GM19238 (cell line): ENCODE measurements at regions not wholly inside any gene's neighbourhood (a gene's known extent, or its start where the extent isn't known, plus 50 kb on each side); places are given as distances from the start of the nearest gene placed in this dataset.
"Not testable (repeated sequence)": the region's sequence is repeated elsewhere in the genome, so short reads cannot be mapped to it uniquely, and the experiment has no call there.

Source experiments
- DNase-seq: peaks from one replicate; pipeline ENCODE4 v3.0.0; 2011; ENCODE audit warnings: low spot score; ENCODE audit not compliant: insufficient read length

DNA sequence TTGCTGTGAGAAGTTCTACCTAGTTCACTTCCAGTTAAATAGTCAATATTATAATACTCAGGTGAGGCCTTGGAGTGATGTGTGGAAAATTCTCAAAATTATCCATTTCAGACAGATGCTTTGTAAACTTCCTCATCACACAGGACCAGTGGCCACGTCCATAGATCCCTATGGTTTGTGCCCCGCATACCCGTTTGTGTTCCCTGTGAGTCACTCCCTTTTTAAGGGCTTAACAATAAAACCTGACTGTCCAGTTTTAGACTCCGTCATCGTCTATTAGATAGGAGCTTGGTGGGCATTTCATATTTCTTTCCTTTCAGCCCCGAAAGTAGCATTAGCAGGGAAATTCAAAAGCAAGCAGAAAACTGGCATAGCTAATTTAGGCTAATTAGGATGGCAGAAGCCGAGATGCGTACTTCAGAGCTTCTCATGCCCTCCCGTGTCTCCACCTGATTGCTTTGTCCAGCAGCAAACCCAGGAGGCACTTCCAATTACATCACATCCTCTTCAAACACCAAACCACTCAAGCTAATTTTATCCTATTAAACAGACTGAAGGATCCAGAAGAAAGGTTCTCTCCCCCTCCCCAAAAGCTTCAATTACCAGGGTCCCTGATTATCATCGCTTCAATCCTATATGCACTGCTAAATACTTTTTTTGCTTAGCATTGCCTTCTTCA lies 186.6 kb upstream of the OTX2 start:
- no peak for DNase-seq

DNA sequence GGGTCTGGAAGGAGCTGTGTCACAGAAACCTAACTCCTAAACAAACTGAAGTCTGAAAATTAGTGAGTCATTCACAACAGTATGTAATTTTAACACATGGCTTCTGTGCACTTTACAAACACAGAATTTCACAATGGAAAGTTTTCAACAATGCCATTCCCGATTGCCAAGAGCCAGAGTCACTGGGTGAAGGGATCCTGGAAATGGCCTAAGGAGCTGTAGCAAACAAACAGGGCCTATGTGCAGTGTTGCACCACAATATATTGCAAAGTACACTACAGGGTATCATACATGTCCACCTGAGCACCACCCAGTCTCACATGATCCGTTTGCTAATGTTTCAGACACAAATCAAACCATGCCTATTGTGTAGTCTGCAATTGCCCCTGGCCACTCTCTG lies 184.7 kb upstream of the OTX2 start:
- DNase-seq = no peak

DNA sequence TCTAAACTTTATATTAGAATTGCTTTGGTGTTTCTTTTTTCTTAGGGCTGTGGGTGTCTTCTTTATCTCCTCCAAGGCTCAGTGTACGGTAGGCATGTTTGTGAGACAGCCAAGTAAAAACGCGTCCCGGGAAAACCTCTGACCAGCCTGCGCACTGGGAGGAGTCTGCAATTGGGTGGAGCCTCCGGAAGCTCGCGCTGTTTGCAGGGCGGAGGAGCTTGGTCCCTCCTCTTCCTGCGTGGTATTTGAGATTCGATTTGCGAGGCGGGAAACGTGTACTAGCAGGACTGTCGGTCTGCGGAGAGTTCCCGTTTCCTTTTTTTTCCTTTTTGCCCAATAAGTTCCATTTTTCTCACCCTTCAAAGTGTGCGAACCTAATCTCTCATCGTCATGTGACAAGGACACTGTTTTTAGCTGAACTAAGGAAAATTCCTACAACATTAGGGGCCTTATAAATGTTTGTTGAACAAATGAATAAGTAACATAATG lies 182.1 kb upstream of the OTX2 start:
- DNase-seq = no peak

DNA sequence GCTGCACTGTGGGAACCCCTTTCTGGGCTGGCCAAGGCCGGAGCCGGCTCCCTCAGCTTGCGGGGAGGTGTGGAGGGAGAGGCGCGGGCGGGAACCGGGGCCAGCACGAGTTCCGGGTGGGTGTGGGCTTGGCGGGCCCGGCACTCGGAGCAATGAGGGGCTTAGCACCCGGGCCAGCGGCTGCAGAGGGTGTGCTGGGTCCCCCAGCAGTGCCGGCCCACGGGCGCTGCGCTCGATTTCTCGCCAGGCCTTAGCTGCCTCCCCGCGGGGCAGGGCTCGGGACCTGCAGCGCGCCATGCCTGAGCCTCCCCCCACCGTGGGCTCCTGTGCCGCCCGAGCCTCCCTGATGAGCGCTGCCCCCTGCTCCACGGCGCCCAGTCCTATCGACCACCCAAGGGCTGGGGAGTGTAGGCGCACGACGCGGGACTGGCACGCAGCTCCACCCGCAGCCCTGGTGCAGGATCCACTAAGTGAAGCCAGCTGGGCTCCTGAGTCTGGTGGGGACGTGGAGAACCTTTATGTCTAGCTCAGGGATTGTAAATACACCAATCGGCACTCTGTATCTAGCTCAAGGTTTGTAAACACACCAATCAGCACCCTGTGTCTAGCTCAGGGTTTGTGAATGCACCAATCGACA lies 180.8 kb upstream of the OTX2 start:
- not testable (repeated sequence) for DNase-seq

DNA sequence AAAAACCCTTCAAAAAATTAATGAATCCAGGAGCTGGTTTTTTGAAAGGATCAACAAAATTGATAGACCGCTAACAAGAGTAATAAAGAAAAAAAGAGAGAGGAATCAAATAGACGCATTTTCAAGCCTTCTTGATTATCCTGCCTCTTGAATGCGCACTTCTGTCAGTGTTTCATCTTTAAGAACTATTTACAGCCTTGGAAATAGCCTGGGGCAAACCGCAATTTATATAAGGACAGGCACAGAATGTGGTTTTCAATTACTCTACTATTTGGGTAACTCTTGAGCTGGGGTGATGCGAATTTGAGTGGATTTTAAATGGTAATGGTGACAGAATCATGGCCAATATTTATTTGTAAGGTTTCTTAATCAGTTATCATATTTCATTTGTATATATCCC lies 179.1 kb upstream of the OTX2 start:
- no peak for DNase-seq

DNA sequence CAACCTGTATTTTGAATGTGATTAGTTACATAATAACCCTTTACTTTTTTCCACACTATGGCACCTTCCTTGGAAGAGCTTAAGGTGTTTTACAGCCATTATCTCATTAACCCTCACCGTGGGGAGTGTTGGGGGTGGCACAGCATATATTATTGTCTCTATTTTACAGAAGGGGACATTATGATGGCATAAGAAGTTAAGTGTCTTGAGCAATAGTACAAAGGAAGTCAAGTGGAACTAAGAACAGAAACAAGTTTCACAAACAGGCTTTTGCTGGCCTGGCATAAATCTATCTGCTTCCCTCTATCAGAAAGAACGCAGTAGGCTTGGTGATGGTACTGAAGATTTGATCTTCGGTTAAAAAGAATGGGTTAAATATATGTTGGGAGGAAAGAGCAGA lies 169.7 kb upstream of the OTX2 start:
- no peak for DNase-seq

DNA sequence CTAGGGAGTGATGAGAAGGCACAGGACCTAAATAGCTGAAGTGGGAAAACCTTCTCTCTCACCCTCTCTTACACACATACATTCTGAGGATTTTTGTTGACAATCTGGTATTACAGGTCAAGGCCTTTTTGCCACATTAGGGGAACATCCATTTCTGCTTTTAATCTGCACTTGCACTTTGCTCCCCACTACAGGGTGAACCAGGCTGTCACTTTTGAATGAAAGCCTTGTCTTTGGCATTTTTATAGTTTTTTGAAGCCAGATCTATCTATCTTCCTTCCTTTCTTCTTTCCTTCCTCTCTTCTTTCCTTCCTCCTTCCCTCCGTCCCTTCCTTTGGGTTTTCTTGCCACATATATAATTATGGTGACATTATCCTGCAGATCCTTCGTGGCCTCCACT lies 165.9 kb upstream of the OTX2 start:
- no peak for DNase-seq

DNA sequence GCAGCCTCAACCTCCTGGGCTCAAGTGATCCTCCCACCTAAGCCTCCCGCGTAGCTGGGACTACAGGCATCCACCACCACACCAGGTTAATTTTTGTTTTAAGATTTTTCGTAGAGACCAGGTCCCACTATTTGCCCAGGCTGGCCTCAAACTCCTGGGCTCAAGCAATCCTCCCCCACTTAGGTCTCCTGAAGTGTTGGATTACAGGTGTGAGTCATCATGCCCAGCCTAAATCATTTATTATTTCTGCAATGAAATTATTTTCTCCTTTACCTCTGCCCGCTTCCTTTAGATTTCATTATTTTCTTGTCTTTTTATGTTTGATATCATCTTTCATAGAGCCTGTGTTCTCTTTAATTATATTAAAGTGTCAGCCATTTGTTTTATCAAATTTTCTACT lies 165.2 kb upstream of the OTX2 start:
- DNase-seq = no peak

DNA sequence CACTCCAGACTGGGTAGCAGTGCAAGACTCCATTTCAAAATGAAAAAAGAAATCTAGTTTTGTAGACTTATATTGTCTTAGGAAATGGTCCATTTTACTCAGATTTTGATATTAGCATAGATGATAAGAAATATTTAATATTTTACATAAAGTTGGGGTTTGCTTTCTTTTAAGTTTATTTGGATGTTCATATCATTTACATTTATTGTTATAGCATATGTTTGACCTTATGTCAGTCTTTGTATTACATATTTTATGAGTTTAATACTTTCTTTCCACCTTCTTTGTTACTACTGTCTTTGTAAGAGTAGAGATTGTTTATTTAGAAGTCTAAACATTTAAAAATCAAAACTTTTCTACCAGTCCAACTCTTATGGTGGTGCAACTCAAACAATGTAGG lies 162.7 kb upstream of the OTX2 start:
- no peak for DNase-seq

DNA sequence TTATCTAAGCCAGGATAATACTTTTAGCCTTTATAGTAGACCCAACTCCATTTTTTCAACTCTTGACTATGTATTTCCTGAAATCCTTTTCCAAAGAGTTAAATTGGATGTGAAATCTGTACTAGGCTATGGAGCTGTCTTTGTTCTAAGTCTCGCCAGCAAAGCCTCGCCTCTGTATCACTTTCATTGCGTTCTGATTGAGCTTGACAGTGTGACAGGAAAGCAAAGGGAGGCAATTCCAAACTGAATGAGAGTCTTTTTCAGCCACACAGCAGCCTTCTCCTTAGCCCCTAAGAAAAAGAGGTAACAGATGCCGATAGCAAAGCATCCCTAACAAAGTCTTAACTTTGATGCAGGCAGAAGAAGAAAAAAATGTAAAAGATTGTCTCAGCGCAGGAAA lies 154.6 kb upstream of the OTX2 start:
- no peak for DNase-seq

DNA sequence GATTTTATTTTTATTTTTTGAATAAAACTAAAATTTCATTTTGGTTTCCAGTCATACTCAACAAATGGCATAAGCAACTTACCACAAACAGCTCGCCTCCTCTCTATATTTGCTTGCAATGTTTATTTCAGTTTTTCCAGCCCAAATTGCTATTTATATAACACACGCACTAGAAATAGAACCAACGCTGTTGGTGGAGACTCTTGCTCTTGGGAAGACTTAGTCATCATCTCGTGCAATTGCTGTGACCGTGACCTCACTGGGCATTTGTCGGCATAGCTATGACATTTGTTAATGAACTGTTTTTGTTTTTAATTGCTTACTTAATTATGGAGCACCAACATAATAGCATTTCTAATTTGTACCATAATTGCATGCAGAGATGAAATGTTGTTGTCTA lies 153.1 kb upstream of the OTX2 start:
- no peak for DNase-seq

DNA sequence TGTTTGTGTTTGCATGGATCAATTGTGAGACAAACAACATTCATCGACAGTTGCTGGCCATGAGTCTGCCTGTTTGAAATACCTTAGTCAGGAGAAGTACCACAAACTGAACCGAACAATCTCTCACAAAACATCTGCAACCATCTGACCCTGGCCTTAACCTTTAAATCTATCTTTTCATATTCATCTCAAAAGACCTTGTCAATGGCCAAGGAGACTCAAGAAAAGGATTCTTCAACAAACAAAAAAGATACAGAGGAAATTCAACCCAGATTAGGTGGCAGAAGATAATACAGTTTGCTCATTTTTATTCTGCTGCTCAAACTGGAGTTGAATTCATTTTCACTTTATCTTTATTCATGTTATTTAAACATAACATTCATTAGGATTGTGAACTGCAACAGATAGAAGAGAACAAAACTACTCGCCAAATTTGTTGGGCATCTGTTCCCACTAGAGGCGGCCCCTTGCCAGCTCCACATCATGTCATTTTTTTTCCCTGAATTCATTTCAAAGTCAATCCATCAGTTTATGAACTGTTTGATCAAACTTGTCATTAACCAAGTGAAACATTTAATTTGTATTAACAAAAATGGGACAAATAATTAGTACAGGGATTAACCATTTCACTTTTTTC lies 152.3 kb upstream of the OTX2 start:
- no peak for DNase-seq

DNA sequence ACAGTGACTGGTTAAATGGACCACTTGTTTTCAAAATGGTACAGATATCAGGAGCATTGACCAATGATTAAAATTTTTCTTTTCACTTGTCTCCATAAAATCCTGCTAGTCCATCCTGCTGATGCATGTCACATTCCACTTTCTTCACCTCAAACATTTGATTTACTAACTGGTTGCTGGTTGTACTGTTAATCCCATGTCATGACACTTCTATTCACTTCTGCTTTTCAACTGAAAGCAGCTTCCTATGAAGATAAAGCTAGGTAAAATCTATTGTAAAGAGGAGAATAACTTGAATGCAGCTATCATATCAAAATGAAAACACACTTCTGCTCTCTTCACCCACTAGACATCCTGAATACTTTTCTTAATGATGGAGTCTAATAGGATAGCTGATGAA lies 149.6 kb upstream of the OTX2 start:
- no peak for DNase-seq

DNA sequence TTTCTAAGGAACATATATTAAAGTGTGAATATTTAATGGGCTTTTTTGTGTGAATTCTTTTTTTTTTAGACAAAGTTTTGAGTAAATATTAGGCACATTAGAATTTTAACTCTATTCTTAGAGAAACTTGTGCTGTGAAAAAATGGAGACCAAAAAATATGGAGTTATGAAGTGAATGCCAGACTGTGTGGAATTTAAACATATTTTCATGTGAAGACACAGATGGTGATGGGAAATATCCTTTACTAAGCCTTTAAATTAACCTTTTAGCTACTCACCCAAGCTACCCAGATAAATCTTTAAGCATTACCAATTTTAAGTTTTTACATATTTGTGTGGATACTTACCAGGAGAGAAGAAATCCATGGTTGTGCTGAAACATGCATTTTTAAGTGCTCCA lies 148.8 kb upstream of the OTX2 start:
- DNase-seq = no peak

DNA sequence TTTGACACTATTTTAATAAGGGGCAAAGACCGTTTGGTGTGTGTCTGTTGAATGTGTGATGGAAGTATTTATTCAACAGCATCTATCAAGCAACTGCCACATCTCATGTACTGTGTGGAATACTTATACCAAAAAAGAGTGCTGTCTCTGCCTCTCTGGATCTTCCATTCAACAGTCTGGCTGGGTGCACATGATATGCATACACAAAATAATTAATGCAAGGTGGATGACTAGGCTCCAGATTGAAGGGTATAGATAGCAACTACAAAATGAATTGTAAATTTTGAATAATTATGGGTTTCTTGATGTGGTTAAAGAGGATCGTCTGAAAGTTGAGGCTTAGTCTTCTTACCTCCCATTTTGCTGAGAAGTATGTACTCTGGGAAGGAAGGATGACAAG lies 145.9 kb upstream of the OTX2 start:
- no peak for DNase-seq

DNA sequence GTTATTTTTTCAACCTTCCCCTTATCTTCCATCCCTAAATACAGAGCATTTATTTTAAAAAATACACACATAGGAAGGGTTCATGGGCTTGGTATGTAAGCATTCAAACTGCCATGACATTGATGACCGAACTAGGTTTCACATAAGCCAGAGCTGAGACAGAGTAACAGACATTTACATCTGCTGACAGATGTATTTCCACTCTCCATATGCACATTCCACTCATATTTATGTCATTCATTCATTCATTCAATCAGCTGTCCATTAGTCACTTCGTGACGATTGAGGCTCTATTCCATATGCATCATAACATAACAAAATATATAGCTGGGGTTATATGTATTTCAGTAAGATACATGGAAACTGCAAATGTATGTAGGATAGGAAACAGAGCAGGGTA lies 145.5 kb upstream of the OTX2 start:
- DNase-seq = no peak

DNA sequence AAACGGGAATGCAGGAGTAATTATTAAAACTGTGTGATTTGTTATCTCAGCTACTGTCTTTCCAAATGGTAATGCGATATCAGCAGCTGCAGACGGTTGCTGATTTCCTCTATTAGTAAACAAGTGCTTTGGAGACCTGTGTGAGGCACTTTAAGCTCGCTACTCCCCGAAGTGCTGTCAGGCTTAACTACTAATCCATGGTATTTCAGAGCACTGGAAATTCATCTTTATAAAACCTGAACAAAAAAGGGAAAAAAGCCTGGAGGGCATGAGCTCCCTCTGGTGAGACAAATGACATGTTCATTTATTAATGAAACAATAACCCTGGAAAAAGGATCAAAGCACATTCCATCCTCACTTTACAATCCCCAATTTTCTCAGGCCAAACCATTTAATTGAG lies 143.6 kb upstream of the OTX2 start:
- DNase-seq = no peak

DNA sequence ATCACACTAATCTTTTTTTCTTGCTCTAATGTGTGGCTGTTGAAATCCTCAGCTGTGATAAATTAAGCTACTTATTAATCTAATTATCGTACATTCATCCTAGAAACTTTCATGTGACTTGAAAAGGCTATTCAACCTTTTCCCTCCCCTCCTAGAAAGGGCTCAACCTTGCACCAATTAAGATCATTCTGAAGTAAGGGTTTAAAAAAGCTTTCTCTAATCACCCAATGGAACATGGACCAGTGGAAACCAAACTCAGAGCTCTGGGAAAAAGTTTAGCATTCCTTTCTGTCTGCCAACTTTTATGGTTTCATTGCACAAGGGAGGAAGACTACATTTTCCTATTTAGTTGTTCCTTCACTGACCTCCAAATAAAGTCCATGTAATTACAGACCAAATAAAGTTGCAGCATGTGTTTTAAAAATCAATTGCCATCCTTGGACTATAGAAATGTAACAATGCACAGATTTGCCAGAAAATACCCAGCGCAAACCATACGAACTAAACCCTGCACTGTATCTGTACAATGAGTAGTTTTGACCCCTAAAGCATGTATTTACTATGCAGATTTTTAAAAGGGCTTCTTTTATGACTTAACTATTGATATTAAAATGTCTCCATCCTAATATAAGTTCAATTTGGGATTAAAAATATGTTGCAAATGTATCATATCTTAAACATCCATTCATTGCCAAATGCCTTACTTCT lies 142.6 kb upstream of the OTX2 start:
- no peak for DNase-seq

DNA sequence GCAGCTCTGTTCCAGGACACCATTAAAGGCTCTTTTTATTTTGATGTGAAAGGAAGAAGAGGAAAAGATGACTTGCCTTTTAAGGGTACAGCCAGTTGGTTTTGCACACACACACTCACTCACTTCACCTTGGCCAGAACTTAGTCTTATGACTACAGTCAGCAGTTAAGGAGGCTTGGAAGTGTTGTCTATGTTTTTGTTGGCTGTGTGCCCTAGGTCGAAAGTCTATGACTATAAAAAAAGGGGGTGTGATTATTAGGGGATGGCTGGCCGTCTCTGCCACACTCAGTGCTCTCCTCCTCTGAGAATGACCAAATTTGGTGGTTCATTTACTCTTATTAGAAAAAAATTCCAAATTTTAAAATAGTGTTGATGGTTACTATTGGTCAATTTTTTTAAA lies 139.5 kb upstream of the OTX2 start:
- no peak for DNase-seq

DNA sequence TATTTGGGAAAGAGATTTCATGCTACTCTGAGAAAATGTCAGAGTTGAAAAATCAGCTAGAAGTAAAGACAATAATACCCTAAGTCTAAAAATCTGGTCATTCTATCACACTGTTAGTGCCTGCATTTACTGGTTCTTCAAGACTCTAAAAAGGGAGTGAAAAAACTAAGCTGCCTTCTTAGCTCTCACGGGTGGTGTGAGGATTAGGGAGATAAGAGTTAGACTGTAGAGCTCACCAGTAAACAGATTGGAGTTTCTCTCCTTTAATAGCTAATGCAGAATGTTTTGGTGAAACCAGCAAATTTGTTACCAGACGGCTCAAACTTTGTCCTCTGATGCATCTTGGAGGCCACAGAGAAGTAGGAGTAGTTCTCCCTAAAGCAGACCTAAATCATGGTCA lies 135.0 kb upstream of the OTX2 start:
- DNase-seq = no peak

DNA sequence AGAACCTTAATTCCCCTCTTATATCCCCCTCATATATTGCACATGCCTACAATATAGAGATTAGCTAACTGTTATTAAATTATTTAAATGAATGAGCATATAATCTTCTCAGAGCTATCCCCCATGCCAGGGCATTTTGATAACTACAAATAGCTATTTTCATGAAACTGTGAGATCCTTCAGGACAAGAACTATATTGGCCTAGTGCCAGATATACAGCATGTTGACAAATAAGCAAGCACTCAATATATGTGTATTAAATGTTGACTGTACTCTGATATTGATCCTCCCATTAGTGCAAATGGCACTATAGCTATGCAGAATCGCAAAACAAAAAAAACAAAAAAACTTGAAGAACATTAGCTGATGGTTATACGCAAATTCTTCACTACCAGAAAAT lies 134.1 kb upstream of the OTX2 start:
- DNase-seq = no peak

DNA sequence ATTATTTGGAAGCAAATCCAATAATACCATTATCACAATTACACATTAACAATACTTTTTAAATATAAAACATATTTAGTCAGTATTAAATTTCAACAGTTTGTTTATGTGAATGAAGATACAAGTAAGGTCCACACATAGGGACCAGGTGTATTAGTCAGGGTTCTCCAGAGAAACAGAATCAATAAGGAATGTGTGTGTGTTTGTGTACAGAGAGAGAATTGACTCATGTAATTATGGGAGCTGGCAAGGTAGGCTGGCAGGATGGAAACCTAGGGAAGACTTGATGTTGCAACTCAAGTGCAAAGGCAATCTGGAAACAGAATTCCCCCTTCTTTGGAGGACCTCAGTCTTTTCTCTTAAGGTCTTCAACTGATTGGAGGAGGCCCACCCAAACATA lies 123.2 kb upstream of the OTX2 start:
- DNase-seq = no peak
